GM12878 (cell line): ENCODE measurements at regions not wholly inside any gene's neighbourhood (a gene's known extent, or its start where the extent isn't known, plus 50 kb on each side); places are given as distances from the start of the nearest gene placed in this dataset.
A peak's percentile ranks its signal among the peaks of the same experiment; 100 is the strongest.

Experiments used
- ATF7 ChIP-seq: fragments of 450-650 bp; IDR thresholded peaks from 2 replicates; pipeline ENCODE4 v1.6.1; 2016; ENCODE audit warnings: low read depth, mild to moderate bottlenecking
- BACH1 ChIP-seq: fragments of 450-650 bp; IDR thresholded peaks from 2 replicates; pipeline ENCODE4 v1.6.1; 2017; ENCODE audit warnings: mild to moderate bottlenecking, borderline replicate concordance
- BCL11A ChIP-seq: IDR thresholded peaks from 2 replicates; pipeline ENCODE4 v1.6.1; 2011; ENCODE audit warnings: low read depth, low read length
- BMI1 ChIP-seq: fragments of 450-650 bp; IDR thresholded peaks from 2 replicates; pipeline ENCODE4 v1.6.1; 2016; ENCODE audit warnings: mild to moderate bottlenecking, moderate library complexity, borderline replicate concordance
- CBX3 ChIP-seq: fragments of 200-600 bp; sonication (generic); IDR thresholded peaks from 2 replicates; pipeline ENCODE4 v1.6.1; 2016; ENCODE audit warnings: low read depth, borderline replicate concordance
- CTCF ChIP-seq, 3 experiments: IDR thresholded peaks in 2 of 3; conservative IDR thresholded peaks in 1 of 3; 2 replicates each; pipeline ENCODE4 v1.5.1; 2011; ENCODE audit warnings: low read depth in 3 of 3, low read length in 3 of 3, mild to moderate bottlenecking in 3 of 3, control low read depth in 2 of 3, moderate library complexity in 2 of 3, inconsistent platforms in 1 of 3, mixed read lengths in 1 of 3; ENCODE audit not compliant: control insufficient read depth in 2 of 3, insufficient read depth in 1 of 3; ENCODE audit errors: extremely low read depth in 1 of 3
- ELK1 ChIP-seq: IDR thresholded peaks from 2 replicates; pipeline ENCODE4 v1.6.1; 2012; ENCODE audit warnings: low read depth, low read length, improper control_type of control experiment
- EP300 ChIP-seq, 2 experiments: fragments of 150-350 bp in 1 of 2; IDR thresholded peaks; 2 replicates each; pipeline ENCODE4 v1.6.1; 2011 to 2012; ENCODE audit warnings: low read depth in 2 of 2, low read length in 2 of 2, borderline replicate concordance in 1 of 2, improper control_type of control experiment in 1 of 2, inconsistent platforms in 1 of 2; ENCODE audit not compliant: control insufficient read depth in 1 of 2
- IRF4 ChIP-seq: IDR thresholded peaks from 2 replicates; pipeline ENCODE4 v1.6.1; 2011; ENCODE audit warnings: low read depth, low read length
- KAT2A ChIP-seq: conservative IDR thresholded peaks from 2 replicates; pipeline ENCODE4 v1.6.1; 2011; ENCODE audit warnings: low read depth, low read length; ENCODE audit not compliant: control insufficient read depth
- MEF2B ChIP-seq: fragments of 450-650 bp; IDR thresholded peaks from 2 replicates; pipeline ENCODE4 v1.6.1; 2018; ENCODE audit warnings: mild to moderate bottlenecking, moderate library complexity; ENCODE audit not compliant: partially characterized antibody, poor library complexity, severe bottlenecking
- MTA3 ChIP-seq: IDR thresholded peaks from 2 replicates; pipeline ENCODE4 v1.6.1; 2012; ENCODE audit warnings: low read length, inconsistent platforms, borderline replicate concordance
- MXI1 ChIP-seq: fragments of 150-350 bp; IDR thresholded peaks from 2 replicates; pipeline ENCODE4 v1.6.1; 2011; ENCODE audit warnings: low read depth, mild to moderate bottlenecking, inconsistent platforms, low read length, improper control_type of control experiment
- MYB ChIP-seq: fragments of 150-350 bp; IDR thresholded peaks from 2 replicates; pipeline ENCODE4 v1.6.1; 2014; ENCODE audit warnings: mild to moderate bottlenecking, low read depth, low read length, borderline replicate concordance
- NFIC ChIP-seq: IDR thresholded peaks from 2 replicates; pipeline ENCODE4 v1.6.1; 2012; ENCODE audit warnings: low read depth, mild to moderate bottlenecking, inconsistent platforms, low read length, moderate library complexity
- RAD21 ChIP-seq: IDR thresholded peaks from 2 replicates; pipeline ENCODE4 v1.6.1; 2011; ENCODE audit warnings: mild to moderate bottlenecking, low read depth, low read length, moderate library complexity; ENCODE audit not compliant: insufficient read depth
- RAD51 ChIP-seq: fragments of 450-650 bp; IDR thresholded peaks from 2 replicates; pipeline ENCODE4 v1.6.1; 2016; ENCODE audit warnings: moderate library complexity, mild to moderate bottlenecking, inconsistent platforms
- SKIL ChIP-seq: fragments of 450-650 bp; IDR thresholded peaks from 2 replicates; pipeline ENCODE4 v1.6.1; 2017; ENCODE audit warnings: mild to moderate bottlenecking, low read depth, inconsistent platforms; ENCODE audit not compliant: poor library complexity, severe bottlenecking
- TARDBP ChIP-seq: IDR thresholded peaks from 2 replicates; pipeline ENCODE4 v1.6.1; 2016; ENCODE audit warnings: borderline replicate concordance
- TCF7 ChIP-seq: IDR thresholded peaks from 2 replicates; pipeline ENCODE4 v1.6.1; 2014; ENCODE audit warnings: antibody characterized with exemption, borderline replicate concordance
- YBX1 ChIP-seq: fragments of 450-650 bp; IDR thresholded peaks from 2 replicates; pipeline ENCODE4 v1.6.1; 2016; ENCODE audit warnings: antibody characterized with exemption
- ZNF207 ChIP-seq: fragments of 450-650 bp; IDR thresholded peaks from 2 replicates; pipeline ENCODE4 v1.6.1; 2014; ENCODE audit warnings: antibody characterized with exemption, mild to moderate bottlenecking, borderline replicate concordance
- ZNF217 ChIP-seq: fragments of 450-650 bp; IDR thresholded peaks from 2 replicates; pipeline ENCODE4 v1.6.1; 2017; ENCODE audit warnings: antibody characterized with exemption, mild to moderate bottlenecking
- TF ChIP-seq, protein P1 (sequence below): IDR thresholded peaks from 2 replicates; pipeline ENCODE4 v1.6.1; 2012; ENCODE audit warnings: low read depth, low read length, improper control_type of control experiment
- TF ChIP-seq, protein P2 (sequence below): IDR thresholded peaks from 2 replicates; pipeline ENCODE4 v1.6.1; 2011; ENCODE audit warnings: borderline replicate concordance, low read depth, mild to moderate bottlenecking, moderate library complexity, low read length; ENCODE audit not compliant: insufficient read depth, poor library complexity, severe bottlenecking

- TF ChIP-seq BMI1, result peak; percentile 48; the same call in 1 of the 2 replicates
- peak; percentile 93 for TF ChIP-seq RAD51
- peak; percentile 63 to 90 for TF ChIP-seq EP300 (IDR thresholded peaks at IDR 0.05; ENCODE audit: borderline replicate concordance in 1 of 2, control insufficient read depth in 1 of 2, low read depth in 2 of 2, low read length in 2 of 2)
- TF ChIP-seq RAD21, result no peak; the same call in 1 of the 2 replicates
- TF ChIP-seq CBX3, result no peak
- TF ChIP-seq MTA3, result no peak
- TF ChIP-seq, protein P1, sequence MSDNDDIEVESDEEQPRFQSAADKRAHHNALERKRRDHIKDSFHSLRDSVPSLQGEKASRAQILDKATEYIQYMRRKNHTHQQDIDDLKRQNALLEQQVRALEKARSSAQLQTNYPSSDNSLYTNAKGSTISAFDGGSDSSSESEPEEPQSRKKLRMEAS, result no peak
- TF ChIP-seq, protein P2, sequence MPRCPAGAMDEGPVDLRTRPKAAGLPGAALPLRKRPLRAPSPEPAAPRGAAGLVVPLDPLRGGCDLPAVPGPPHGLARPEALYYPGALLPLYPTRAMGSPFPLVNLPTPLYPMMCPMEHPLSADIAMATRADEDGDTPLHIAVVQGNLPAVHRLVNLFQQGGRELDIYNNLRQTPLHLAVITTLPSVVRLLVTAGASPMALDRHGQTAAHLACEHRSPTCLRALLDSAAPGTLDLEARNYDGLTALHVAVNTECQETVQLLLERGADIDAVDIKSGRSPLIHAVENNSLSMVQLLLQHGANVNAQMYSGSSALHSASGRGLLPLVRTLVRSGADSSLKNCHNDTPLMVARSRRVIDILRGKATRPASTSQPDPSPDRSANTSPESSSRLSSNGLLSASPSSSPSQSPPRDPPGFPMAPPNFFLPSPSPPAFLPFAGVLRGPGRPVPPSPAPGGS, result no peak
- TF ChIP-seq CTCF (IDR thresholded peaks at IDR 0.05 in 2 of 3, conservative IDR thresholded peaks at IDR 0.05 in 1 of 3; ENCODE audit: control insufficient read depth in 2 of 3, extremely low read depth in 1 of 3, insufficient read depth in 1 of 3, low read depth in 3 of 3, low read length in 3 of 3), result no peak
- TF ChIP-seq MYB, result no peak
- no peak for TF ChIP-seq KAT2A
- peak; percentile 43 for TF ChIP-seq MEF2B
- peak; percentile 91 for TF ChIP-seq IRF4
- peak; percentile 94; the same call in 1 of the 2 replicates for TF ChIP-seq BACH1
- TF ChIP-seq NFIC, result peak; percentile 81; the same call in 1 of the 2 replicates
- no peak for TF ChIP-seq YBX1
- no peak for TF ChIP-seq TARDBP
- peak; percentile 89 for TF ChIP-seq ATF7
- TF ChIP-seq ELK1, result no peak
- TF ChIP-seq BCL11A, result peak; percentile 84
- TF ChIP-seq ZNF217, result peak; percentile 68; the same call in 1 of the 2 replicates
- no peak for TF ChIP-seq ZNF207
- no peak for TF ChIP-seq TCF7
- TF ChIP-seq MXI1, result 0 out of 2 replicates have a peak, but pooled peaks have one; percentile 44
- TF ChIP-seq SKIL, result peak; percentile 82
Observed at GRCh38 chr10:107442035-107442505, 277.6 kb upstream of the SORCS1 start (continued).
